Choroid plexus epithelial cell (primary cell): ENCODE measurements at regions not wholly inside any gene's neighbourhood (a gene's known extent, or its start where the extent isn't known, plus 50 kb on each side); places are given as distances from the start of the nearest gene placed in this dataset.
A peak's percentile ranks its signal among the peaks of the same experiment; 100 is the strongest.

Source experiments
- DNase-seq: peaks from one replicate; pipeline ENCODE4 v3.0.0-alpha.2; 2010; ENCODE audit warnings: low read depth
- H3K4me3 ChIP-seq: 2 replicates; pipeline ENCODE4 v1.5.1; 2011; ENCODE audit warnings: low read depth, mild to moderate bottlenecking, control low read depth, low read length, moderate library complexity
- TF ChIP-seq, protein P1 (sequence below): conservative IDR thresholded peaks from 2 replicates; pipeline ENCODE4 v1.5.1; 2011; ENCODE audit warnings: low read depth, mild to moderate bottlenecking, control low read depth, inconsistent platforms, low read length, moderate library complexity

DNA sequence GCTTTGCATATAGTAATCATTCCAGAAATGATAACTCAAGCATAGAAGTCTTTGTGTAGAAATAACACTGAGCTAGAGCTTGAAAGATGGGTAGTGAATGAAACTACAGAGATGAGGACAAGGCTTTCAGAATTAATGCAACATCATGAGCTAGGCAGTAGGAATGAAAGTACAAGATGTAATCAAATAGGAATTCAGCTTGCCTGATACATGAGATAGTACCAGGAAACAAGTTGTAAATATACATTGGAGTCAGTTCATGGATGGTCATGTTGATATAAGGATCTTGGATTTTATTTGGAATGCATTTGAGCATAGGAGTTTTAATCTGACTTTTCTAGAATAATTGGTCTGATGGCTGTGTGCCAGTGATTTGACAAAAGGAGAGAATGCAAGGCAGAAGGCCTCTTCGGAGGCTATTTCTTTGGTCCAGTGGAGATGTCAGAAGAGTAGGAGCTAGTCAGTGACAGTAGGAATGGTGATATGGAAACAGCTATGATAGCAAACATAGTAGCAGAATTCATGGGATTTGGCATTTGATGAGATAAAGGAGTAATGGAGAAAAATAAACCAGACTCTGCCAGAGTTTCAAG lies 206.4 kb upstream of the PACRGL start:
- TF ChIP-seq, protein P1, sequence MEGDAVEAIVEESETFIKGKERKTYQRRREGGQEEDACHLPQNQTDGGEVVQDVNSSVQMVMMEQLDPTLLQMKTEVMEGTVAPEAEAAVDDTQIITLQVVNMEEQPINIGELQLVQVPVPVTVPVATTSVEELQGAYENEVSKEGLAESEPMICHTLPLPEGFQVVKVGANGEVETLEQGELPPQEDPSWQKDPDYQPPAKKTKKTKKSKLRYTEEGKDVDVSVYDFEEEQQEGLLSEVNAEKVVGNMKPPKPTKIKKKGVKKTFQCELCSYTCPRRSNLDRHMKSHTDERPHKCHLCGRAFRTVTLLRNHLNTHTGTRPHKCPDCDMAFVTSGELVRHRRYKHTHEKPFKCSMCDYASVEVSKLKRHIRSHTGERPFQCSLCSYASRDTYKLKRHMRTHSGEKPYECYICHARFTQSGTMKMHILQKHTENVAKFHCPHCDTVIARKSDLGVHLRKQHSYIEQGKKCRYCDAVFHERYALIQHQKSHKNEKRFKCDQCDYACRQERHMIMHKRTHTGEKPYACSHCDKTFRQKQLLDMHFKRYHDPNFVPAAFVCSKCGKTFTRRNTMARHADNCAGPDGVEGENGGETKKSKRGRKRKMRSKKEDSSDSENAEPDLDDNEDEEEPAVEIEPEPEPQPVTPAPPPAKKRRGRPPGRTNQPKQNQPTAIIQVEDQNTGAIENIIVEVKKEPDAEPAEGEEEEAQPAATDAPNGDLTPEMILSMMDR = no peak
- DNase-seq = peak; percentile 64

DNA sequence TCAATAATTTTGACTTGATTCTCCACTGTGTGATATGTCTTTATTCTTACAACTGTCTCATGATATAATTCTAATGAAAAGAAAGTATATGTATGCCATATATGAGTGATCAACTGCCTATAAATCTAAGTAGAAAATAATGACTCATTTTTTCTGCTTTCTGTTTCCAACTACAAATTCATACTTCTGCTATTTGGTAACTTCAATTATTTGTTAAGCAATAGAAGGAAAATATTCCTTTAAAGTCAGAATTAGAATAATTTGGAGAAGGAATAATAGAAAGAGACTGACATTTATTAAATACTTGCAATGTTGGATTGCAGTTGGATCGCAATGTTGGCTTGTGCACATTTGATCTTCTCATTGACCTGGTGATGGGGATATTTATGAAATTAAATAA lies 204.2 kb upstream of the PACRGL start:
- TF ChIP-seq, protein P1 = no peak
- H3K4me3 ChIP-seq = no peak overlapping the region
- no peak for DNase-seq

More for the DNA sequence above, 206.4 kb upstream of the PACRGL start:
- no peak overlapping the region for H3K4me3 ChIP-seq

DNA sequence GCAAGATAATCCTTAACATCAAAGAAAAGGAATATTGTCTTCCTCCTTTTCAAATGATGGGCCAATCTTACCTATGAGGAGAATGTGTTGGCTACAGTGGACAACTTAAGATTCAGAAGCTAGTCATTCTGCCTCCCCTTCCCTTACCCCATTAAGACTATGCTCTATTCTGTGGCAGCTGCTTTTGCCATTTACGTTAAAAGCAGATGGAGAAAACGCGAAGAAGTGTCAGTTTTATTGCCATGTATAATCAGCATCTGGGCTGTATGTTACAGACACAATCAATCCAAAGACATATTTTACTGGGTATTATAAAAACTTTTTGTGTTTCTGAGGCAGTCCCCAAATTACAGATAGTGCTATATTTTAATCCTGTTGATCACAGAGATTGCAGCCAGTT lies 196.1 kb upstream of the PACRGL start:
- no peak for DNase-seq
- no peak overlapping the region for H3K4me3 ChIP-seq
- TF ChIP-seq, protein P1 = no peak

DNA sequence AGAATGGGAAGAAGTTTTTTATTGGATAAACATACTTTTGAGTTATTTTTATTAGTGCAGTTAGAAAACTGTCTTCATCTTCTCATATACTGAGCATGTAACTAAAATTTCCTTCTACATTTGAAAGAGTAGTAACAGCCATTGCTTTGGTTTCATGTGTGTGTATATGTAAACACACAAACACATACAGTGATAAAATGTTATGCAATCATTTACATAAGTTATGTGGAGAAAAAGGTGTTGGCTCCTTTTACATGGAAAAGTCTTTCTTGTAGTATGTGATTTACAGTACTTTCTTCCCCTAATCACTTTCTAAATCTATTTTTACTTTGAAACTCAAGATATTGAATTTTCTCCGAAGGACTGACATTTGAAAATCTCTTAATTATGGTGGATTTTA lies 194.3 kb upstream of the PACRGL start:
- no peak for DNase-seq
- TF ChIP-seq, protein P1 = no peak
- H3K4me3 ChIP-seq = no peak overlapping the region

DNA sequence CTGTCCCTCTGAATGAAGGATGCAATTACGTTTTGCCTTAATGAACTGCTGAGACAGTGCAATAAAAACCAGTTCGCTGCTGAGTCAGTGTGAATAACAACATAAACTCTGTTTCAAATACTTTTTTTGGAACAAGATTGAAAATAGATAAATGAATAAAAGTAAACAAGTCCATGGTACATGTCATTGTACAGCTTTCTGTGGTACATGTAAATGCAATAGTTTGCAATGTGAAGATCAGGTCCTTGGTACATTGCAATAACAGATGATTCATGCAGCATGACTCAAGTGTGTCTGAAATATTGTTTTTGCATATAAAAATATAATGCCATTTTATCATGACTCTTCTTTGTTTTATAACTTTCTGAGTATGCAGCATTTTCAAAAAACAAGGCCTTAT lies 193.4 kb upstream of the PACRGL start:
- DNase-seq = peak; percentile 90
- TF ChIP-seq, protein P1 = no peak
- no peak overlapping the region for H3K4me3 ChIP-seq

DNA sequence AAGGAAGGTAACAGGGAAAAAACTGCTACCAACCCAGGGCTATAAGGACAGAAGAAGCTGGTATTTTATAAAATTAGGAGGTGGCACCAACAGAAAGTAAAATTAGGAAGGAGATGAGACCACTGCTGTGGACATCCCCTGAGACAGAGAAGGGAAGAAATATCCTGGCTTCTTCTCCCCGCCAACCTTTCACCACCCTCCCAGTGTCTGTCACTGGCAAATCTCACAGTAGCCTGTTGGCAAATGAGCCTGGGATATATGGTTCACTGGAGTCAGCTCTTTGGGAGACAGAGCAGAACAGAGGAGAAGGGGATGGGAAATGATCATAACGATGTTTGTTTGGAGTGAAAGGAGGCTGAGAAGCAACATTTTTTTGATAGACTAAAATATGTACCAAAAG lies 190.9 kb upstream of the PACRGL start:
- TF ChIP-seq, protein P1 = no peak
- no peak overlapping the region for H3K4me3 ChIP-seq
- no peak for DNase-seq

DNA sequence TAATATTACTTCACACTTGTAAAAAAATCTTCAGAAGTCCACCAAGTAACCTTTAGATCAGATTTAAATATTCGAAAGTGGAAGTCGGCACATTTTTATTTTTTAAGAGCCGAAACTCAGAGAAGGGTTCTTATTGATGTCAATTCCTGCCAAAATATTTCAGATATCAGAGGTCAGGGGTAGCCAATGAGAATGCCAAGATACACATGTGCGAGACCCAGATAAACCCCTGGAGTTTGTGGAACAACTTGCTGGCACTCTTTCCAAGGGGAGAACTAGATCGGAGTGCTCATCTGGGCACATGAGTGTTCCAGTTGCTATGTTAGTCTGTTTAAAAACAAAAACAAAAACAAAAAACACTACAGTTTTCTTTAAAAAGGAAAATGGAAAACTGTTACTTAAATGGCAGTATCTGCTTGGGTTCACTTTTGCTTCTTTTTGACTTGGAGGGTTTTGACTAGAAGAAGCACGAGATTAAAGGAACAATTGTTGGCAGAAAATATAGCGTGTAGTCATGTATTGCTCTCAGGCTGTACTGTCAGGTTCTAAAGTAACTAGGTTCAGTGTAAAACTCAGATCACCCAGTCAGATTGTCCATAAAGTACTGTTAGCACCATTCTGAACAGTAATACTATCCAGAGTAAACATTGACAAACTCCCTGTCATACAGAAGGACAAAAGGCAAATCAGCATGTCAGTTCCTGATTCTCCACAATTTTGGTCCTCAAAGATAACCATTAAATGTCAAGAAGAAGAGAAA lies 188.0 kb upstream of the PACRGL start:
- peak; percentile 16 for DNase-seq
- TF ChIP-seq, protein P1 = no peak
- no peak overlapping the region for H3K4me3 ChIP-seq
